Stimulated activated CD8-positive, alpha-beta memory T cell treated with anti-CD3 and anti-CD28 coated beads, Interleukin-4, amount 100 ng/mL, for 1 hour (primary cell): ENCODE measurements at regions not wholly inside any gene's neighbourhood (a gene's known extent, or its start where the extent isn't known, plus 50 kb on each side); places are given as distances from the start of the nearest gene placed in this dataset.
"Not testable (repeated sequence)": the region's sequence is repeated elsewhere in the genome, so short reads cannot be mapped to it uniquely, and the experiment has no call there.

ENCODE experiments used
- DNase-seq, 2 donors: peaks; one replicate each; pipeline ENCODE4 v3.0.0-alpha.2; 2020; ENCODE audit warnings: low read depth in 2 of 2, low spot score in 1 of 2

GRCh38 chr7:67882843-67883242 is 886.2 kb downstream of the TYW1 start:
- no peak for DNase-seq

GRCh38 chr7:67890316-67890715 is 893.7 kb downstream of the TYW1 start:
- no peak for DNase-seq

GRCh38 chr7:67894746-67895145 is 898.1 kb downstream of the TYW1 start:
- DNase-seq: no peak

- no peak for DNase-seq
These were observed 900.1 kb downstream of the TYW1 start for GRCh38 chr7:67896721-67897120.

- DNase-seq: no peak
These were observed 903.8 kb downstream of the TYW1 start for GRCh38 chr7:67900456-67900855.

- no peak for DNase-seq
These were observed 905.3 kb downstream of the TYW1 start for GRCh38 chr7:67901808-67902480.

GRCh38 chr7:67907792-67908191 is 911.2 kb downstream of the TYW1 start:
- no peak for DNase-seq

- DNase-seq: no peak
These were observed 915.8 kb downstream of the TYW1 start for GRCh38 chr7:67912437-67912836.

- no peak for DNase-seq
These were observed 917.0 kb downstream of the TYW1 start for GRCh38 chr7:67913604-67914003.

GRCh38 chr7:67916111-67916510 is 919.5 kb downstream of the TYW1 start:
- DNase-seq: not testable (repeated sequence)

GRCh38 chr7:67916571-67917436 is 920.2 kb downstream of the TYW1 start:
- DNase-seq: no peak

GRCh38 chr7:67917437-67917755 is 920.8 kb downstream of the TYW1 start:
- no peak for DNase-seq

GRCh38 chr7:67918158-67918557 is 921.5 kb downstream of the TYW1 start:
- no peak for DNase-seq

- no peak for DNase-seq
These were observed 926.7 kb downstream of the TYW1 start for GRCh38 chr7:67923286-67923685.

GRCh38 chr7:67928141-67928540 is 931.5 kb downstream of the TYW1 start:
- DNase-seq: no peak

GRCh38 chr7:67936447-67936846 is 939.8 kb downstream of the TYW1 start:
- DNase-seq: not testable (repeated sequence)

- no peak for DNase-seq
These were observed 943.8 kb downstream of the TYW1 start for GRCh38 chr7:67940400-67940799.

- DNase-seq: no peak
These were observed 950.6 kb downstream of the TYW1 start for GRCh38 chr7:67947191-67947590.

GRCh38 chr7:67947646-67948045 is 951.0 kb downstream of the TYW1 start:
- no peak for DNase-seq

GRCh38 chr7:67950321-67951083 is 953.9 kb downstream of the TYW1 start:
- no peak for DNase-seq

- DNase-seq: no peak
These were observed 958.4 kb downstream of the TYW1 start for GRCh38 chr7:67955061-67955460.

GRCh38 chr7:67962863-67963262 is 966.2 kb downstream of the TYW1 start:
- DNase-seq: no peak
